Panc1 (cell line): ENCODE measurements at regions not wholly inside any gene's neighbourhood (a gene's known extent, or its start where the extent isn't known, plus 50 kb on each side); places are given as distances from the start of the nearest gene placed in this dataset.

Source experiments
- POLR2AphosphoS5 ChIP-seq: IDR thresholded peaks from 2 replicates; pipeline ENCODE4 v1.6.1; 2012; ENCODE audit warnings: mild to moderate bottlenecking, low read depth, low read length, moderate library complexity
- SIN3A ChIP-seq: IDR thresholded peaks from 2 replicates; pipeline ENCODE4 v1.6.1; 2012; ENCODE audit warnings: low read depth, mild to moderate bottlenecking, low read length, moderate library complexity, borderline replicate concordance; ENCODE audit not compliant: insufficient read depth
- TCF7L2 ChIP-seq: IDR thresholded peaks from 2 replicates; pipeline ENCODE4 v1.6.1; 2011; ENCODE audit warnings: mild to moderate bottlenecking, low read depth, low read length, inconsistent platforms
- TF ChIP-seq, protein P1 (sequence below): fragments of 450-650 bp; IDR thresholded peaks from 2 replicates; pipeline ENCODE4 v1.5.1; 2017; ENCODE audit warnings: mild to moderate bottlenecking
- TF ChIP-seq, protein P2 (sequence below), 2 experiments: IDR thresholded peaks; 2 replicates each; pipeline ENCODE4 v1.6.1; 2011 to 2012; ENCODE audit warnings: low read depth in 2 of 2, control low read depth in 1 of 2, low read length in 1 of 2, mild to moderate bottlenecking in 1 of 2, moderate library complexity in 1 of 2; ENCODE audit not compliant: insufficient read depth in 1 of 2

- TF ChIP-seq, protein P1, sequence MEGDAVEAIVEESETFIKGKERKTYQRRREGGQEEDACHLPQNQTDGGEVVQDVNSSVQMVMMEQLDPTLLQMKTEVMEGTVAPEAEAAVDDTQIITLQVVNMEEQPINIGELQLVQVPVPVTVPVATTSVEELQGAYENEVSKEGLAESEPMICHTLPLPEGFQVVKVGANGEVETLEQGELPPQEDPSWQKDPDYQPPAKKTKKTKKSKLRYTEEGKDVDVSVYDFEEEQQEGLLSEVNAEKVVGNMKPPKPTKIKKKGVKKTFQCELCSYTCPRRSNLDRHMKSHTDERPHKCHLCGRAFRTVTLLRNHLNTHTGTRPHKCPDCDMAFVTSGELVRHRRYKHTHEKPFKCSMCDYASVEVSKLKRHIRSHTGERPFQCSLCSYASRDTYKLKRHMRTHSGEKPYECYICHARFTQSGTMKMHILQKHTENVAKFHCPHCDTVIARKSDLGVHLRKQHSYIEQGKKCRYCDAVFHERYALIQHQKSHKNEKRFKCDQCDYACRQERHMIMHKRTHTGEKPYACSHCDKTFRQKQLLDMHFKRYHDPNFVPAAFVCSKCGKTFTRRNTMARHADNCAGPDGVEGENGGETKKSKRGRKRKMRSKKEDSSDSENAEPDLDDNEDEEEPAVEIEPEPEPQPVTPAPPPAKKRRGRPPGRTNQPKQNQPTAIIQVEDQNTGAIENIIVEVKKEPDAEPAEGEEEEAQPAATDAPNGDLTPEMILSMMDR: no peak
- TF ChIP-seq POLR2AphosphoS5 (no peak), SIN3A (no peak), TCF7L2 (no peak)
- TF ChIP-seq, protein P2, sequence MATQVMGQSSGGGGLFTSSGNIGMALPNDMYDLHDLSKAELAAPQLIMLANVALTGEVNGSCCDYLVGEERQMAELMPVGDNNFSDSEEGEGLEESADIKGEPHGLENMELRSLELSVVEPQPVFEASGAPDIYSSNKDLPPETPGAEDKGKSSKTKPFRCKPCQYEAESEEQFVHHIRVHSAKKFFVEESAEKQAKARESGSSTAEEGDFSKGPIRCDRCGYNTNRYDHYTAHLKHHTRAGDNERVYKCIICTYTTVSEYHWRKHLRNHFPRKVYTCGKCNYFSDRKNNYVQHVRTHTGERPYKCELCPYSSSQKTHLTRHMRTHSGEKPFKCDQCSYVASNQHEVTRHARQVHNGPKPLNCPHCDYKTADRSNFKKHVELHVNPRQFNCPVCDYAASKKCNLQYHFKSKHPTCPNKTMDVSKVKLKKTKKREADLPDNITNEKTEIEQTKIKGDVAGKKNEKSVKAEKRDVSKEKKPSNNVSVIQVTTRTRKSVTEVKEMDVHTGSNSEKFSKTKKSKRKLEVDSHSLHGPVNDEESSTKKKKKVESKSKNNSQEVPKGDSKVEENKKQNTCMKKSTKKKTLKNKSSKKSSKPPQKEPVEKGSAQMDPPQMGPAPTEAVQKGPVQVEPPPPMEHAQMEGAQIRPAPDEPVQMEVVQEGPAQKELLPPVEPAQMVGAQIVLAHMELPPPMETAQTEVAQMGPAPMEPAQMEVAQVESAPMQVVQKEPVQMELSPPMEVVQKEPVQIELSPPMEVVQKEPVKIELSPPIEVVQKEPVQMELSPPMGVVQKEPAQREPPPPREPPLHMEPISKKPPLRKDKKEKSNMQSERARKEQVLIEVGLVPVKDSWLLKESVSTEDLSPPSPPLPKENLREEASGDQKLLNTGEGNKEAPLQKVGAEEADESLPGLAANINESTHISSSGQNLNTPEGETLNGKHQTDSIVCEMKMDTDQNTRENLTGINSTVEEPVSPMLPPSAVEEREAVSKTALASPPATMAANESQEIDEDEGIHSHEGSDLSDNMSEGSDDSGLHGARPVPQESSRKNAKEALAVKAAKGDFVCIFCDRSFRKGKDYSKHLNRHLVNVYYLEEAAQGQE (IDR thresholded peaks at IDR 0.05; ENCODE audit: insufficient read depth in 1 of 2, low read depth in 2 of 2, low read length in 1 of 2): no peak
Measured at GRCh38 chr2:114252713-114253112, 189.7 kb upstream of the DPP10 start.
